Liver (tissue), 8 donors: ENCODE measurements at regions not wholly inside any gene's neighbourhood (a gene's known extent, or its start where the extent isn't known, plus 50 kb on each side); places are given as distances from the start of the nearest gene placed in this dataset.

Experiments
- DNase-seq: peaks from one replicate; pipeline ENCODE4 v3.0.0-alpha.2; 2017; ENCODE audit warnings: low spot score
- H3K27ac ChIP-seq, 2 donors: one replicate each; pipeline ENCODE4 v1.7.0; 2013; ENCODE audit warnings: inconsistent platforms in 2 of 2, low read length in 2 of 2, control low read depth in 1 of 2, low read depth in 1 of 2, mild to moderate bottlenecking in 1 of 2
- H3K27me3 ChIP-seq, 4 donors: one replicate each; pipeline versions ENCODE4 v1.6.1 to v1.7.0; 2013; ENCODE audit warnings: low read length in 3 of 4, inconsistent platforms in 1 of 4, mild to moderate bottlenecking in 1 of 4, moderate library complexity in 1 of 4; ENCODE audit not compliant: control insufficient read depth in 4 of 4, insufficient read depth in 4 of 4
- H3K36me3 ChIP-seq, 4 donors: one replicate each; pipeline versions ENCODE4 v1.6.1 to v1.7.0; 2013; ENCODE audit warnings: low read length in 3 of 4, mild to moderate bottlenecking in 3 of 4, low read depth in 1 of 4, moderate library complexity in 1 of 4; ENCODE audit not compliant: control insufficient read depth in 4 of 4, insufficient read depth in 3 of 4
- H3K4me1 ChIP-seq, 4 donors: one replicate each; pipeline versions ENCODE4 v1.6.1 to v1.7.0; 2013; ENCODE audit warnings: low read length in 3 of 4, mild to moderate bottlenecking in 3 of 4, moderate library complexity in 1 of 4; ENCODE audit not compliant: control insufficient read depth in 4 of 4, insufficient read depth in 4 of 4
- H3K4me3 ChIP-seq, 3 donors: one replicate each; pipeline versions ENCODE4 v1.6.1 to v1.7.0; 2013; ENCODE audit warnings: low read length in 3 of 3, control low read depth in 1 of 3, low read depth in 1 of 3, mild to moderate bottlenecking in 1 of 3
- H3K9ac ChIP-seq, 2 donors: one replicate each; pipeline ENCODE4 v1.7.0; 2013; ENCODE audit warnings: low read length in 2 of 2, mild to moderate bottlenecking in 2 of 2, moderate library complexity in 2 of 2, control low read depth in 1 of 2, low read depth in 1 of 2
- H3K9me3 ChIP-seq, 4 donors: one replicate each; pipeline versions ENCODE4 v1.6.1 to v1.7.0; 2013; ENCODE audit warnings: low read length in 3 of 4; ENCODE audit not compliant: control insufficient read depth in 4 of 4
- EGR1 ChIP-seq, 2 donors: IDR thresholded peaks; 2 replicates each; pipeline ENCODE4 v1.6.1; 2016 to 2018; ENCODE audit warnings: antibody characterized with exemption in 2 of 2, low read depth in 2 of 2
- FOXA2 ChIP-seq: IDR thresholded peaks from 2 replicates; pipeline ENCODE4 v1.6.1; 2016; ENCODE audit warnings: antibody characterized with exemption
- GABPA ChIP-seq, 2 donors: IDR thresholded peaks in 1 of 2; conservative IDR thresholded peaks in 1 of 2; 2 replicates each; pipeline ENCODE4 v1.6.1; 2016; ENCODE audit warnings: antibody characterized with exemption in 2 of 2, mild to moderate bottlenecking in 1 of 2, moderate library complexity in 1 of 2
- HNF4A ChIP-seq, 2 donors: conservative IDR thresholded peaks; 2 replicates each; pipeline ENCODE4 v1.6.1; 2016; ENCODE audit warnings: antibody characterized with exemption in 2 of 2, mild to moderate bottlenecking in 2 of 2
- JUND ChIP-seq, 2 donors: IDR thresholded peaks; 2 replicates each; pipeline ENCODE4 v1.6.1; 2016; ENCODE audit warnings: antibody characterized with exemption in 2 of 2
- NR2F2 ChIP-seq: IDR thresholded peaks from 2 replicates; pipeline ENCODE4 v1.6.1; 2016; ENCODE audit warnings: antibody characterized with exemption
- RAD21 ChIP-seq, 2 donors: IDR thresholded peaks; 2 replicates each; pipeline ENCODE4 v1.6.1; 2016; ENCODE audit warnings: antibody characterized with exemption in 2 of 2, mild to moderate bottlenecking in 2 of 2
- SP1 ChIP-seq: IDR thresholded peaks from 2 replicates; pipeline ENCODE4 v1.6.1; 2018; ENCODE audit warnings: antibody characterized with exemption, mild to moderate bottlenecking
- TAF1 ChIP-seq: conservative IDR thresholded peaks from 2 replicates; pipeline ENCODE4 v1.6.1; 2016; ENCODE audit warnings: antibody characterized with exemption, mild to moderate bottlenecking
- WGBS: extraction: QIAGEN DNeasy Blood & Tissue Kit; methylation state at CpG from one replicate; pipeline ENCODE4 v1.1.7; 2013; 5-methylcytosine and 5-hydroxymethylcytosine counted together
- TF ChIP-seq, protein P1 (sequence below): IDR thresholded peaks from 2 replicates; pipeline ENCODE4 v1.6.1; 2016; ENCODE audit warnings: antibody characterized with exemption
- TF ChIP-seq, protein P2 (sequence below): IDR thresholded peaks from 2 replicates; pipeline ENCODE4 v1.6.1; 2016; ENCODE audit warnings: antibody characterized with exemption
- TF ChIP-seq, protein P3 (sequence below): IDR thresholded peaks from 2 replicates; pipeline ENCODE4 v1.6.1; 2016; ENCODE audit warnings: antibody characterized with exemption, mild to moderate bottlenecking
- TF ChIP-seq, protein P4 (sequence below): fragments of 150-350 bp; IDR thresholded peaks from 2 replicates; pipeline ENCODE4 v1.5.1; 2017; ENCODE audit warnings: improper control_type of control experiment, low read depth, low read length; ENCODE audit not compliant: missing input control
- donor health status: healthy.
- donor health status: healthy.
- donor health status: healthy.
- donor health status: healthy.
- donor health status: healthy.

DNA sequence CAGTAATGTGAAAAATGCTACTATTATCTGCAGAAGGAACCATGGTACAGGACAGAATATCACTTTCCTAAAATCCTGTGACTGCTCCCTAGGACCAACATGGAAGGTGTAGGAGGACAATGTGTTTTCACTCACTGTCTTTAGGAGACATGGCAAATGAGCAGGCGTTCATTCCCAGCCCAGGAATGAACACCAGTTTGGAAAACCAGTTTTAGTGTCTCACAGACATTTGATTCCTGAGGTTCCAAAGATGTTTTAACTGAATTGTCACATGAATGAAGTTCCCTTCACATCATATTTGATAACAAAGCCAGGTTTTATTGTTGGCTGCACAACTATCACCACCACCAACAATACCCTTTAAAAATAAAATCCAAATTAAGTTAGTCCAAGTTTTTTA lies 178.2 kb downstream of the ENC1 start:
- Histone ChIP-seq H3K4me1 (peaks cover 0 to 2% (median 0%) of the 10 kb centered on the region in 4 donors), H3K27ac (no peak overlapping the region), H3K36me3 (no peaks in the 10 kb centered on the region), H3K9me3 (no peaks in the 10 kb centered on the region), H3K9ac (no peak overlapping the region), H3K4me3 (no peak overlapping the region), H3K27me3 (no peaks in the 10 kb centered on the region)
- DNase-seq, result no peak
- WGBS, result 98% methylated on average over 1 of the region's 1 CpG
- no peak for TF ChIP-seq RAD21 (IDR thresholded peaks at IDR 0.05)
- no peak for TF ChIP-seq HNF4A (conservative IDR thresholded peaks at IDR 0.05)
- TF ChIP-seq, protein P1, sequence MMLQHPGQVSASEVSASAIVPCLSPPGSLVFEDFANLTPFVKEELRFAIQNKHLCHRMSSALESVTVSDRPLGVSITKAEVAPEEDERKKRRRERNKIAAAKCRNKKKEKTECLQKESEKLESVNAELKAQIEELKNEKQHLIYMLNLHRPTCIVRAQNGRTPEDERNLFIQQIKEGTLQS, result no peak
- TF ChIP-seq, protein P2, sequence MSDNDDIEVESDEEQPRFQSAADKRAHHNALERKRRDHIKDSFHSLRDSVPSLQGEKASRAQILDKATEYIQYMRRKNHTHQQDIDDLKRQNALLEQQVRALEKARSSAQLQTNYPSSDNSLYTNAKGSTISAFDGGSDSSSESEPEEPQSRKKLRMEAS, result no peak
- TF ChIP-seq, protein P3, sequence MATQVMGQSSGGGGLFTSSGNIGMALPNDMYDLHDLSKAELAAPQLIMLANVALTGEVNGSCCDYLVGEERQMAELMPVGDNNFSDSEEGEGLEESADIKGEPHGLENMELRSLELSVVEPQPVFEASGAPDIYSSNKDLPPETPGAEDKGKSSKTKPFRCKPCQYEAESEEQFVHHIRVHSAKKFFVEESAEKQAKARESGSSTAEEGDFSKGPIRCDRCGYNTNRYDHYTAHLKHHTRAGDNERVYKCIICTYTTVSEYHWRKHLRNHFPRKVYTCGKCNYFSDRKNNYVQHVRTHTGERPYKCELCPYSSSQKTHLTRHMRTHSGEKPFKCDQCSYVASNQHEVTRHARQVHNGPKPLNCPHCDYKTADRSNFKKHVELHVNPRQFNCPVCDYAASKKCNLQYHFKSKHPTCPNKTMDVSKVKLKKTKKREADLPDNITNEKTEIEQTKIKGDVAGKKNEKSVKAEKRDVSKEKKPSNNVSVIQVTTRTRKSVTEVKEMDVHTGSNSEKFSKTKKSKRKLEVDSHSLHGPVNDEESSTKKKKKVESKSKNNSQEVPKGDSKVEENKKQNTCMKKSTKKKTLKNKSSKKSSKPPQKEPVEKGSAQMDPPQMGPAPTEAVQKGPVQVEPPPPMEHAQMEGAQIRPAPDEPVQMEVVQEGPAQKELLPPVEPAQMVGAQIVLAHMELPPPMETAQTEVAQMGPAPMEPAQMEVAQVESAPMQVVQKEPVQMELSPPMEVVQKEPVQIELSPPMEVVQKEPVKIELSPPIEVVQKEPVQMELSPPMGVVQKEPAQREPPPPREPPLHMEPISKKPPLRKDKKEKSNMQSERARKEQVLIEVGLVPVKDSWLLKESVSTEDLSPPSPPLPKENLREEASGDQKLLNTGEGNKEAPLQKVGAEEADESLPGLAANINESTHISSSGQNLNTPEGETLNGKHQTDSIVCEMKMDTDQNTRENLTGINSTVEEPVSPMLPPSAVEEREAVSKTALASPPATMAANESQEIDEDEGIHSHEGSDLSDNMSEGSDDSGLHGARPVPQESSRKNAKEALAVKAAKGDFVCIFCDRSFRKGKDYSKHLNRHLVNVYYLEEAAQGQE, result no peak

DNA sequence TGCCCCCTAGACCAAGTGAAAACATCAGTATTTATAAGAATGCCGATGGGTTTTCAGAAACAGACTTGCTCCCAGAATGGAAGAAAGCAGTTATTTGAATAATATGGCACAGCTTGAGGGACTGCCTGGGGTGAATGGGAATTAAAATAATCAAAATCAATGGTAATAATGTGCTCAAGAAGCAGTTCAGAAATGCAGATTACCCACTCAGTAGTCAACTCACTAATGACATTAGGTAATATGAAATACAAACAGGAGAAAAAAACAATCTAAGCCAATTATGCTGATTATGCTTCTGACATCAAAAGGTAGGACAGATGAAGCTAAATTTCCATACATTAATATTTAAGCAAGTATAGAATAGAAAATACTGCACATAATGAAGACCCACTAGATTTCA lies 179.3 kb downstream of the ENC1 start:
- no peak for DNase-seq
- Histone ChIP-seq H3K27me3 (no peaks in the 10 kb centered on the region), H3K36me3 (no peaks in the 10 kb centered on the region), H3K9ac (no peak overlapping the region), H3K4me1 (peaks cover 0 to 2% (median 0%) of the 10 kb centered on the region in 4 donors), H3K9me3 (no peaks in the 10 kb centered on the region), H3K4me3 (no peak overlapping the region), H3K27ac (no peak overlapping the region)
- WGBS, result 98% methylated on average over 1 of the region's 1 CpG
- TF ChIP-seq, protein P3, result no peak
- TF ChIP-seq NR2F2, result no peak
- TF ChIP-seq, protein P1, result no peak
- TF ChIP-seq, protein P4, sequence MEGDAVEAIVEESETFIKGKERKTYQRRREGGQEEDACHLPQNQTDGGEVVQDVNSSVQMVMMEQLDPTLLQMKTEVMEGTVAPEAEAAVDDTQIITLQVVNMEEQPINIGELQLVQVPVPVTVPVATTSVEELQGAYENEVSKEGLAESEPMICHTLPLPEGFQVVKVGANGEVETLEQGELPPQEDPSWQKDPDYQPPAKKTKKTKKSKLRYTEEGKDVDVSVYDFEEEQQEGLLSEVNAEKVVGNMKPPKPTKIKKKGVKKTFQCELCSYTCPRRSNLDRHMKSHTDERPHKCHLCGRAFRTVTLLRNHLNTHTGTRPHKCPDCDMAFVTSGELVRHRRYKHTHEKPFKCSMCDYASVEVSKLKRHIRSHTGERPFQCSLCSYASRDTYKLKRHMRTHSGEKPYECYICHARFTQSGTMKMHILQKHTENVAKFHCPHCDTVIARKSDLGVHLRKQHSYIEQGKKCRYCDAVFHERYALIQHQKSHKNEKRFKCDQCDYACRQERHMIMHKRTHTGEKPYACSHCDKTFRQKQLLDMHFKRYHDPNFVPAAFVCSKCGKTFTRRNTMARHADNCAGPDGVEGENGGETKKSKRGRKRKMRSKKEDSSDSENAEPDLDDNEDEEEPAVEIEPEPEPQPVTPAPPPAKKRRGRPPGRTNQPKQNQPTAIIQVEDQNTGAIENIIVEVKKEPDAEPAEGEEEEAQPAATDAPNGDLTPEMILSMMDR, result no peak
- TF ChIP-seq JUND (IDR thresholded peaks at IDR 0.05), result no peak
- TF ChIP-seq GABPA (IDR thresholded peaks at IDR 0.05 in 1 of 2, conservative IDR thresholded peaks at IDR 0.05 in 1 of 2), result no peak
- TF ChIP-seq FOXA2, result no peak
- TF ChIP-seq TAF1, result no peak
- TF ChIP-seq EGR1 (IDR thresholded peaks at IDR 0.05; ENCODE audit: low read depth in 2 of 2), result no peak
- no peak for TF ChIP-seq SP1
